HG02610 (cell line): ENCODE measurements at regions not wholly inside any gene's neighbourhood (a gene's known extent, or its start where the extent isn't known, plus 50 kb on each side); places are given as distances from the start of the nearest gene placed in this dataset.
"Not testable (repeated sequence)": the region's sequence is repeated elsewhere in the genome, so short reads cannot be mapped to it uniquely, and the experiment has no call there.

Source experiments
- ATAC-seq: cut with Tn5 transposase; IDR thresholded peaks from one replicate; pipeline ENCODE4 v1.9.1; 2021; ENCODE audit warnings: mild to moderate bottlenecking, moderate library complexity; ENCODE audit not compliant: unreplicated experiment

DNA sequence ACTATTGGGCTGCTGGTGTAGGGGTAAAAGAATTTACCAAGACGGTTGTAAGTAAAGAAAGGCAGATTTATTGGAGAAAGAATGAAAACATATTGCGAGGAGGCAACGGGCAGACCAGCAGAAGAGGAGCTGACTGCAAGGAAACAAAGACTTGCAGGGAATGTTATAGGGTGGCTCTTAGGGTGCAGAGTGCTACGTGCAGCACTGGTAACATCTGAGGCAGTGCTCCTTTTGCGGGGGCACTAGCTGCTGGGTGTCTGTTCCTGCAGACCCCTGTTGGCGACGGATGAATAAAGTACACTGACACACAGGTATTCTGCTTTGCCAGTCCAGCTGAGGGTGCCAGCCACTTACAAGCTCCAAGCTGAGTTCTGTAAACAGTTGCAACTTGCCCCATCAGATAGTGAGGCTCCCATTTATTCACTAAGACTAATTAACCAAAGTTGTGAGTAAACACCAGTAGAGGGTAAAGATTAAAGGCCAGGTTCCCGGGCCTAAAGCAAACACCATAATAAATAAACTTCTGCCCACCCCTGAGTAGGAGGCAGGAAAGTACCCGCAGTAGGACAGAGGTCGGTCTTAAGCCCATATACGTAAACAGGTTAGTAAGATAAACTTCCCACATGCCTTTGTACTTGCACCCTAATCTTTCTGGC, 140.2 kb upstream of the KCNK1 start:
- no peak for ATAC-seq

DNA sequence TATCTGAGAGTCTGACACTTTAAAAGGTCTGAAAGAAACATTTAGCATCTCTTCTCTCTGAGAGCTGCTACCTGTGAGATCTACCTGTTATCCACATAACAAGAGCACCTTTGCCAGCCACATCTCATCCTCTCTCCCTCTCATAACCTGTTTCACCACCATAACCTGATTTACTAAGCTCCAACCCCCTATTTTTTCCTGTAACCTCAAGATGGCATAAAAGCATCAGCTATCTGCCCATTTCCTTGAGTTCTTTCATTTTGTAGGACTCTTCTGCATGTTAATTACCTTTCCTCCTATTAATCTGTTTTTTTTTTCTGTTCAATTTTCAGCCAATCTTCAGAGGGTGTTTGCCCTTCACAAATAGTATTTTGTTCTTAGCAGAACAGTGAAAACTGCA, 136.5 kb upstream of the KCNK1 start:
- ATAC-seq: no peak

DNA sequence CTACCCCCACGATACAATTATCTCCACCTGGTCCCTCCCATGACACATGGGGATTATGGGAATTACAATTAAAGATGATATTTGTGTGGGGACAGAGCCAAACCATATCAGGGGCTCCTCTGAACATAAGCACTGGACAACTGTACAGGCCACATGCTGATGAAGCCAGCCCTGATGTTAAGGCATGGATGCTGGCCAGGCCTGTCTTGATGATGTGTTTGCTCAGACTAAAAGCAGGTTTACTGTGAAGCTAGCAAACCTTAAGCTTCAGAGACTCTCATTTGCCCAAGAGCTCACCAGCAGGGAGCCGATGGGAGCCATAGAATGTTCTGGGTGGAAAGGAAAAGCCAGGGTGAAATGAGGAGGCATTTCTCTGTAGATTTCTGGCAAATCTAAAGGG, 135.3 kb upstream of the KCNK1 start:
- no peak for ATAC-seq

DNA sequence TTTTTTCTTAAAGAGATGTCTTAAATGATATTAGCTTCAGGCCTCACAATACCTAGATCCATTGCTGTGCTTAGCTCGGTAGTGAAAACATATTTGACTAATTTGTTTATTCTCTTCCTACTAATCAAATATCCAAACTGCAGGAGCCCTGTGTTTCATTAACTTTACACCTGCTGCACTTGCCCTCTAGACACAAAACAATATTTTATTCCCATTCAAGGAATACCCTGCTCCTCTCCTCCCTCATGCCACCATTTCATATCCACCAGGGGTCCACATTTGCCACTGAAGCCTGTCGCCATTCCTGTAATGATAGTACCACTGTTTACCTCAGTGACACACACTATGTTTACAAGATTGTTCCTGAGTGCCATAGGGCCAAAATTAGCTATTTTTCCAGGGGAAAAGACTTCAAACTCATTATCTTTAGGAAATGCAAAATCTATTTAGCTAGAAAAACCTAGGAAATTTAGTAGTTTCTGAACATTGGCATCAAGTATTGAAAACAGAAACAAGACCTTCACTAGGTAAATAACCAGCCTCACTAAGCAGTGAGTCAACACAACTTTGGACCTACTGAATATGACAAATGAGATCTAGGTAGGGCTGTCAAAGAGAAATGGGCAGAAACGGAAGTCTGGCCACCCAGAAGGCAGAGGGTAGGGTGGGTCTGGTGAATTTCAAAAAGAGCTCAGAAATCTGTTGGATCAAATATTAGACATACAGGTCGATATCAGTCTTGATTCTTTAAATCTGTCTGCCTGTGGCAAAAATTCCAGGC, 134.6 kb upstream of the KCNK1 start:
- no peak for ATAC-seq

DNA sequence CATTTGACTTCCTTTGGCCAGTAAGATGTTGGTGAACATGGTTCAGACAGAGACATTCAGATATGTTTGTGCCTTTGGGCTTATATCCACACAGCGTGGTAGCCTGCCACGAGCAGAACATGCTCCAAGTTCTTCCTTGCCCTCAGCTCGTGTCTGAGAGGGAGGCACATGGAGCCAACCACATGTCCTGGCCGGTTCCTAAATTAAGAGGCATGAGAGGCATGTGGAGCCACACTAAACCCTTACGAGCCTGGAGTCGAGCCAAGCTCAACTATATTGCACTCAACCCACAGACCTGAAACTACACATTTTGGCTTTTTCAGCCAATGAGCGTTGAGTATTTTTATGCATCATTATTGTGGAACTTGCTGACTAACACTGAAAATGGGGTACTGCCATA, 133.7 kb upstream of the KCNK1 start:
- no peak for ATAC-seq

DNA sequence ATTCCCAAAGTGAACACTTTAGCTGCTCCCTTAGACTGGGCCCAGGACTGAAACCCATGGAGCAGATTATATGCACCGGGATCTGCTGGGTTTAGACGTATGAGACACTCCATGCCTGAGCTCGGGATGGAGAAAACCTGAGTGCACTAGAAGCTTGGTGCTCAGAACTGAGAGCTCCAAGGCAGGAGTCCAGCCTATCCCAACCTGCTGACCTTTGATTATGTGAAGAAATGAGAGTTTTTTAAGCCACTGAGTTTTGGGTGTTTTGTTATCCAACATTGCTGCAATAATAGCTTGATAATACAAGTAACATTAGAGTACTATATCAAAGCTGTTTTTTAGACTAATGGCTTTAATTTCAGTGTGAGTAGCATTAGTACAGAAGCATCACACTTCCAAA, 131.5 kb upstream of the KCNK1 start:
- ATAC-seq: no peak

DNA sequence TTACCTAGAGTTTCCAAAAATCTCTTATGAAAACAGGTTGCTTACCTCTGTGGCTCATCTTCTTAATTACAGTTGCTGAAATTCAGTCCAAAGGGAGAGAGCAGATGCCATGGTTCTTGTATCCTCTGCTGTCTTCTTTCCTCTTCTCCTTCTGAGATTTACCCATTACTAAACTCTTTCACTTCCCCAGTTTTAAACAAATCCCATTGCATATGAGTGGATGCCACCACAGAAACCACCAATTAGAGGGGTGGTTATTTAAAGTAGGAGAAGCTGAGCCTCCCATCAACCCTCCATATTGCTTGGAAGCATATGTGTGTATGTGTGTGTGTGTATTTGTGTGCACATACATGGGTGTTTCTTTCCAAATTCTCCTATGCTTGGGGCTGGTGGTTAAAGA, 128.5 kb upstream of the KCNK1 start:
- ATAC-seq: no peak

DNA sequence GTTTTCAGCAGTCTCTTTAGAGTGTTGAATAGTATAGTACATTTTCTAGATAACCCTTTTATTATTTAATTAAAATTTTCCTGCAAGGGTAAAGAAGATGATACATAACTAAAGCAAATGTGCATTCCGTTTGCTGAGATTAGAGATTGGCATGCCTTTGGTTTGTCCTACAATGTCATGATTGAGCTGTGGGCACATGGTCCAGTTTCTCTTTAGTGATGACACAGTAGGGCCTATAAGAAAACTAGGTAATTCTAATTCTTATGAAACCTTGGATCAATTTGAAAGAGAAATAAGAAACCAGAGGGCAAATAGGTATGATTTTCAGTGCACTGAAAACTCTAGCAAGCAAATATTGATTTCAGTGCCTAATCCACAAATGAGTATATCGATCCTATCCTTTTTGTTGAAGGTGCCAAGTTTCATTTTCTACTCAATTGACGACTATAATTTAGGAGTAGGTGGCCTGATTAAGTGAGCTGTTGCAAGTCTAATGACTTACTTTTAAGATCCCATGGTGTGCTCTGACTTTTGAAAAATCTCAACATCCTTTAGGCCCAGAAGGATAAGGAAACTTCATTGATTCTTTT, 128.0 kb upstream of the KCNK1 start:
- no peak for ATAC-seq

DNA sequence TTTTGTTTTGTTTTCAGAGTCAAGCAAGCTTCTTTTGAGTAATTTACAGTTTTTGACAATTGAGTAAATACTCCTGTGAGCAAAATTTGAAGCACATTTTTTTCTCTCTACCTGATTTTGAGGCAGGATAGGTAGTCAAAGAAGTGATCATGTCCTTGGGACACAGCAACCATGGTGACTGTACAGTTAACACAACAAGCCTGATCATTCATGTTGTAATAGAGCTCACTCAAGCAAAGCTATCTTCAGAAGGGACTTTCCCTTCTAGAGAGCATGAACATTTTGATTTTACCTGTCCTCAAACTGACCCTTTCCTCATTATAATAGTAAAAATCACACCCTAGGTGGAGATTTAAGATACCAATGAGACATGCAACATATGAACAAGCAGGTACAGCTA, 126.5 kb upstream of the KCNK1 start:
- ATAC-seq: peak; percentile 49

DNA sequence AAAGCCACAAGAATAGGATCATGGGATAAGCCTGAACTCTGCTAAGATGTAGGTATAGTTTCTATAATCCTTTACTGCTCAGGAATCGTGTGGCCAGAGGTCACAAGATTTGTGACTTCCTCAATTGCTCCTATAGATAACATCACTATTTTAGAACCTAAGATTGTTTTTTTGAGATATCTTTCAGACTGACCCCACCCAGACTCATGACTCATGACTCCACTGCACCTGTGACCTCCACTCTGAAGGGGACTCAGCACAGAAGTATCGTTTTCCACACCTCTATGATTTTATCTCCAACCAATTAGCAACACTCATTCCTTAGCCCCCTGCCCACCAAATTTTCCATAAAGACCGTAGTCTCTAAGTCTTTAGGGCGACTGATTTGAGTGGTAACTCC, 124.5 kb upstream of the KCNK1 start:
- ATAC-seq: no peak

DNA sequence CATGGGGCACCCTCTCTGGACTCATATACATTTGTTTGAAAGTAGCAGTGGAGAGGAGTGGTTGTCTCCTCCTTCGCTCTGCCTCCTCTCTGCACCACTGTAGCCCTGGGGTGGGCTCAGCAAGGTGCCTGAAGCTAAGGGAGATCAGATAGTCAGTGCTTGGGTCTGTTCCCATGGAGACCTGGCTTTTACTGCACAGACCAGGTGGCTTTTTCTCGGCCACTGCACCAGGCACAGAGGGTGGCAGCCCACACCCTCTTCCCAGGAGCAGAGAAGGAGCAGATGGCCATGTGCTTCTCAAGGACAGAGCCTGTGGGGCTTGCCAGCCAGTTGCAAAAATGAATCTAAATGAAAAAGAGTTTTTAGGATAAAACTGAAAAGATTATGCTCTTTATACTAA, 123.4 kb upstream of the KCNK1 start:
- no peak for ATAC-seq

DNA sequence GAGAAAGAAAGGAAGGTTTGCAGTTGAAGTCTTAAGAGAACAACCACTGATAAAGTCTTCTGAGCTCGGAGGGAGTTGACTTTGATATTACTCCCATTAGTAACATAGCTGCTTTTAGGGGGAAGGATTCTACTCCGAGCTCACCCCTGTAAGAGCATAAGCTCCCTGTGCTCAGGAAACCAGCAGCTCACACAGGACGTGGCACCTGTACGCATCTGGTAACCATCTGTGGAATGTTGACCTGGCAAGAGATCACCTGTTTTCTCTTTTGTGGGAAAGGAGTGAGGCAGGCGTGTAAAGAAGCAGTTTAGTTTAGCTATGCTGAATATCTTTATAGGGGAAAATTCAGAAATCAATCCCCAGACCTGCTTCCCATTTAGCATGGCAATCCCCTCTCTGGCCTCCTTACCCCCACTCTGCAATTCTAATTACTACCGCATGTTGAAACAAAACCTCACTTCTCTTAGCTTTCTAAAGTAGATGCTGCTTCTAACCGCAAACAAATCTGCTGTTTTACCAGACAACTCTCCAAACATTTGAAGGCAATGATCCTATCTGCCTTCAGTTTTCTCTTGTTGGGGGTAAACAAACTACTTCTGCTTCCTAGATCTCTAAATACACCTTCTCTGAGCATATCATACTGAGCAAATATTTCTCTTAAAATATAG, 121.8 kb upstream of the KCNK1 start:
- no peak for ATAC-seq

DNA sequence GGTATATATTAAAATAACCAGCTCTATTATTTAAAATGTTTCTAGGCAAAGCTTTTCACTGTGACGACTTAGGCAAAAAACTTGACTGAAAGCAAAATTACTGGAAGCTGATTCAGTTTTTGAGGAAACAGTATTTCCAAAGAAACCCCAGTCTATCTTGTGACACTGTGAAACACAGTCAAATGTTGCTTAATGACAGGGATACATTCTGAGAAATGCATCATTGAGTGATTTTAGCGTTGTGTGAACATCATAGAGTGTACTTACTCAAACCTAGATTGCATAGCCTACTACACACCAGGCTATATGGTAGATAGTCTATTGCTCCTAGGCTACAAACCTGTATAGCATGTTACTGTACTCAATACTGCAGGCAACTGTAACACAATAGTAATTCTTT, 116.9 kb upstream of the KCNK1 start:
- no peak for ATAC-seq

DNA sequence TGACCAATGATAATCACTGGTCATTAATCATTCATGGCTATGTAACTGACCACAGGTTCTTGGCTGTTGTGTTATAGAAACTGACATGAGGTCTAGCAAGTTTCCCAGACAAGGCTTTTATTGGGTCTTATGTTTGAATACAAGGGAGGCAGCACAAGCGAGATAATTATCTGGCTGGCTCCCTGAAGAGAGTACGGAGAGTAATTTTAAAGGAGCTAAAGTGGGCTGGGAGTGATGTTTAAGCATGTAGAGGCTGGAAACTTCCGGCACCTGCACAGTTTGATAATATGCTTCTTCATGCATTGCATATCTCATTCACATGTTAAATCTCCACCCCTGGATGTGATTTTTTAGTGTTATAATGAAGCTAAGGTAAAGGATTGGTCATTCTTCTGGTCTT, 116.2 kb upstream of the KCNK1 start:
- ATAC-seq: no peak

DNA sequence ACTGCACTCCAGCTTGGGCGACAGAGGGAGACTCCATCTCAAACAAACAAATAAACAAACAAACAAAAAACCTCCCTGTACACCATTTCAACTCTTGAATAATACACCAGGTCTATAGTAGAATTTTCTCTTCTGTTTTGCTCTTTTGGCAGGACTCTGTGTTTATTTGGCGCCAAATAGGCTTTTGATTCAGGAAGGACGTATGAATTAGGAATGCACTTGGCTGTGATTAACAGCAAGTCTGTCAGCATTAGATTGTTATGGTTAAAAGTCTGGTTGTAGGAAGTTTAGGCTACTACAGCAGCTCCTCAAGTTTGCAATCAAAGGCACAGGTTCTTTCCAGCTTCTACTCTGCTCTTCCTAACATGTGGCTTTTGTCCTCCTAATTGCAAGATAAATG, 113.8 kb upstream of the KCNK1 start:
- ATAC-seq: no peak

DNA sequence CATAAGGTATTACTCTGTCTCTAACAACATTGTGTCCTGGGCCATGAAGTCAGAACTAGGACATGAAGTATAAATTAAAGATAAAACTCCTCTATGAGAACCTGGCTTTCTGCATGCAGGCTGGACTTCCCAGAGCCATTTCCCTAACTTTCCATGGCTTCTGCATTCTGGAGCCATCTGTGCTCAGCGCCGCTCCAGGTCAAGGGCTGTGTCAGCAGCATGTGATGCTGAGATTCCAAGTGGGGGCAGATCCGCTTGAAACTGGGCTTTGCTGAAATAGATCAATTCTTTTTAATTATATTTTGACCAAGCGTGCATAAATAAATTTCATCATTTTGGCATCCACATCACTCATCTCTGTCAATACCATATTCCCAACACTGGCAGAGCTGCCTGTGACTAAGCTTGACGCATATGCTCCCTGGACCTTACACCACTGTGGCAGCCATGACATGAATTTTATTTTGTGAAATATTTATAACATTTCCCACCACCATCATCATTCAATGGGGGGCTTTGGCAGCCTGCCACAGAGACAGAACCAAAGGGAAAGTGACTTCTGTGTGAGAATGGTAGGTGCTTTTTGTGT, 110.4 kb upstream of the KCNK1 start:
- ATAC-seq: no peak

DNA sequence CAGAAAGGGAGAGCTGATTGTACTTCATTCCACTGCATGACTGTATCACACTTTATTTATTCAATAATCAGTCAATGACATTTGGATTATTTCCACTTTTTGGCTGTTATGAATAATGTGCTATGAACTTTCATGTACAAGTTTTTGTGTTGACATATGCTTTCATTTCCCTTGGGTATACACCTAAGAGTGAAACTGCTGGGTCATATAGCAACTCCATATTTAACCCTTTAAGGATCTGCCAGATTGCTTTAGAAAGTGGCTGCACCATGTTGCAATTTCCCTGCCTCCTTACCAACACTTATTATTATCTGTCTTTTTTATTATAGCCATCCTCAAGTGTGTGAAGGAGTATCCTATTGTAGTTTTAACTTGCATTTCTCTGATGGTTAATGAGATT, 108.8 kb upstream of the KCNK1 start:
- peak; percentile 49 for ATAC-seq

DNA sequence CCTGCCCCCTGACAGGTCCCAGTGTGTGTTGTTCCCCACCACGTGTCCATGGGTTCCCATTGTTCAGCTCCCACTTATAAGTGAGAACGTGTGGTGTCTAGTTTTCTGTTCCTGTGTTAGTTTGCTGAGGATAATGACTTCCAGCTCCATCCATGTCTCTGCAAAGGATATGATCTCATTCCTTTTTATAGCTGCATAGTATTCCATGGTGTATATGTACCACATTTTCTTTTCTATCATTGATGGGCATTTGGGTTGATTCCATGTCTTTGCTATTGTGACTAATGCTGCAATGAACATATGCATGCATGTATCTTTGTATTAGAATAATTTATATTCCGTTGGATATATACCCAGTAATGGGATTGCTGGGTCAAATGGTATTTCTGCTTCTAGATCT, 108.0 kb upstream of the KCNK1 start:
- not testable (repeated sequence) for ATAC-seq

DNA sequence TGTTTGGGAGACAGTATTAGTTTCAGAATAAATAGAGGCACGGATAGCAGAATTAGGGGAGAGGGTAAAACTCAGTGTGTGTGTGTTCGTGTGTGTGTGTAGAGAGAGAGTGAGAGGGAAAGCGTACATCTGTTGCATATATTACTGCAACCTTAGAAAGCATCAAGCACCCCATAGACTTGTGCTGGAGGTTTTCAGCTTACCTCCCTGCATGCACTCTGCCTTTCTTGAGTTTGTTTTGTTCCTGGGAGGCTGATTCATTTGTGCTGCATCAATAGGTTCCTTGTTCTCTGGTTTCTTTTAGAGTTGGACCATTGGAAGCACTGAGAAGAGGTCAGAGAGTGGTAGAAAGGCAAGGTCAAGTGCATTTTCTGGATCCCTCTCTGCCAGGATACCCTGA, 104.4 kb upstream of the KCNK1 start:
- ATAC-seq: no peak

DNA sequence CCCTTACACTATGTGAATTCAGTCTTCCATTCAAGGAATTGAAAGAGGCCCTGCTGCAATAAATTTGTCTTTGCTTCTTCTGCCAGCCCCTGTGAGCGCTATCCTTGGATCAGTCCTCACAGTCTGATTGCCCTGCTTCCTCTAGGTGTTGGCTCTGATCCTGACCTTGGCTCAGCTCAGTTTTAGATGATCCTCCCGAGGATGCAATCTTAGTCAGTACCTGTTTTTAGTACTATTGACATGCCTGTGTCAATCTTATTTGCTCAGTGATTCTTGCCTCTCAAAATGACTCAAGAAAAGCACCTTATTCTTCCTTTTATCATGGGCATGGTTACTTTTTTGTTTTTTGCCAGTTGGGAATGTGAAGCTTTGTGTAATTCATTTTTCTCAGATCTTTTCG, 101.4 kb upstream of the KCNK1 start:
- ATAC-seq: peak; percentile 85

DNA sequence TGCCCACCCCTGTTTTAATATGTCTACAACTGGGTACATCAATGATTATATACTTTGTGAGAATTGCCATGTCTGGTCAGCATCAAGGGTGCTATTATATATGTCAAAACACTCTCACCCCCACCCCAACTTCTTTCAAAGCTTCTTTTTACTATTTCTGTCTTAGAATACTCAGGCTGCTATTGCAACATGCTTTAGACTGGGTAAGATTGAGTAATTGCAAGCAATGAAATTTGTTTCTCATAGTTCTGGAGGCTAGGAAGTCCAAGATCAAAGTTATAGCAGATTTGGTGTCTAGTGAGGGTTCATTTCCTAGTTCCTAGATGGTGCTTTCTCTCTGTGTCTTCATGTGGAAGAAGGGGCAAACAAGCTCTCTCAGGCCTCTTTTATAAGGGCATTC, 100.5 kb upstream of the KCNK1 start:
- no peak for ATAC-seq
